NOMO-1 (cell line): ENCODE measurements at regions not wholly inside any gene's neighbourhood (a gene's known extent, or its start where the extent isn't known, plus 50 kb on each side); places are given as distances from the start of the nearest gene placed in this dataset.

Experiments used
- DNase-seq, 2 experiments: peaks; one replicate each; lab custom pipeline; 2025; ENCODE audit not compliant: unreplicated experiment in 2 of 2; lab: John Stamatoyannopoulos, UW

GRCh38 chr4:138535316-138535715, 293.2 kb upstream of the SLC7A11 start:
- no peak for DNase-seq

DNA sequence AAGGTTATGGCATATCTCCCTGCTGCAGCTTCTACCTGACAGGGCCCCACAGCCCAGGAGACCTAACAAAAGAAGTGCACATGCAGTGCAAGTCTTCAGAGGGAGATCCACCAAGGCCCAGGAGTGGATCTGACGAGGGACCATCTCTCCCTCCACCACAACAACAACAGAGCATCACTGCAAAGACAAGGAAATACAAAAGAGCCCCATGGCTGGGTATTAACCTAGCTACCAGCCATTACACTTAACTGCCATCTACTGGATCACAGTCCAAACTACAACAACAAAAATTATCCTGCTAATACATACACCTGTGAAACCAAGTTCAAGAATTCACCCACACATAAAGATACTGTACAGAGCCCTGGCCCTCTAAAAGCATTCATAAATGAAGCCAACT, 280.2 kb upstream of the SLC7A11 start:
- DNase-seq, result peak in 1 of 2 experiments; percentile 7

- no peak for DNase-seq
Measured at GRCh38 chr4:138521809-138522208, 279.7 kb upstream of the SLC7A11 start.

- DNase-seq, result no peak
Measured at GRCh38 chr4:138519436-138519835, 277.3 kb upstream of the SLC7A11 start.

DNA sequence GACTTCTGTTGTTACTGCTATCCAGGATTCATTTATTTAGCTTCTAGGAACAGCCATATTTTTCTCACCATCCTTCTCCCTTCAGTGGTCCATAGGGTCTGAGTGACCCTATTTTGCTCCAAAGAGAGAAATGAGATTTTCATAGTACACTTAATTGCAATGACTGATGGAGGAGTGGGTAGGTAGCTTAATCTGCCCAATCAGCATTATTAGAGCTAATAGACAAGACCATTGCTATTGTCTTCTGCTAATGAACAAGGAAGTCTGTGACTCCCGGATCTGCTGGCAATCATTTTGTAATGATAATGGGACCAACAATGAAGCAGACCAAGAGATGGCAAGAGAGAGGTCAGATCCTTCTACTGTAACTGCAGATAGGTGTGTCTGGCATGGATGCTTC, 271.4 kb upstream of the SLC7A11 start:
- DNase-seq, result no peak

DNA sequence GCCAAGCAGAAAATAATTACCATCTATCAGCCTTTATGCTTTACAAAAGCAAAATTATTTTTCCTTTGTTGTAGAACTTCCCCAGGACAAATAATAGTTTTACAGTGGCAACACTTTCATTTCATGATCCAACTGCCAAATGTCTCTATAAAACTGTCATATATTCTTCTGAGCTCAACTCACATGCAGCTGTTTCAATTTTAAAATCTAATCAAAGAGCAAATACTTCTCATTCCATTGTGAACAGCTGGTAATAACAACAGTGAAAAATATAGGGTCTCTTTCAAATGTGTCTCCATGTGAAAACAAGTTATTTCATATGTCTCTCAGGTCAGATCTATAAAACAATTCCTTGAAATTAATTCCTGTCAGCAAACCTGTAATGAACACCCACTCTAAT, 270.6 kb upstream of the SLC7A11 start:
- DNase-seq, result no peak

GRCh38 chr4:138510053-138510452, 267.9 kb upstream of the SLC7A11 start:
- no peak for DNase-seq

- DNase-seq, result no peak
Measured at GRCh38 chr4:138509346-138509745, 267.2 kb upstream of the SLC7A11 start.

DNA sequence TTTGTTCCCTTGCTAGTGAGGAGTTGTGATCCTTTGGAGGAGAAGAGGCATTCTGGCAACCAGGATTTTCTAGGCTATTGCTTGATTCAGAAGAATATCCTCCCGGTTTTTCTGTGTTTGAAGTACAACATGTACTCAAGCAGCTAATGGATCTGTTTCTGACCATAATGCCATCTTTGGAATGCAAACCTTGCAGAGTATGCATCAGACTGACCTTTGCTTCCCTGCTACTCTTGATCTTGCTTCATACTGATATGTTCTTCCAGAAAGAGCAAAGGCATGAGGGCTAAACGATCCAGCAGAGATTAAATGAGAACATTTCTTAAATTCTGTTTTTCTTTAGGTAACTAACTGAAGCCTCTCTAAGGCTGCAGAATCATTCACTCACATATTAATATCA, 265.4 kb upstream of the SLC7A11 start:
- no peak for DNase-seq

GRCh38 chr4:138501614-138502013, 259.5 kb upstream of the SLC7A11 start:
- DNase-seq, result no peak

GRCh38 chr4:138500869-138501268, 258.7 kb upstream of the SLC7A11 start:
- DNase-seq, result no peak

DNA sequence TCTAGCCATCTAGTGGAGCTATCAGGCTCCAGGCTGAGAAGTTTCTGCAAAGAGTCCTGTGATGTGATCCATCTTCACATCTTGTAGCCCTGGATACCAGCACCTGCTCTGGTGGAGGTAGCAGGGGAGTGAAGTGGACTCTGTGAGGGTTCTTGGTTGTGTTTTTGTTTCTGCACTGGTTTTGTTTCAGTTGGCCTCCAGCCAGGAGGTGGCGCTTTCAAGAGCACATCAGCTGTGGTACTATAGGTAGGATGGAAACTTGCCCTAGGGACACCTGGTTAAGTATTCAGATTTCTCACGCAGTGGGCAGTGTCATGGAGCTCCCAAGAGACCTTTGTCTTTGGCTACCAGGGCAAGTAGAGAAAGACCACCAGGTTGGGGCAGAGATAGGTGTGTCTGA, 257.5 kb upstream of the SLC7A11 start:
- DNase-seq, result no peak

DNA sequence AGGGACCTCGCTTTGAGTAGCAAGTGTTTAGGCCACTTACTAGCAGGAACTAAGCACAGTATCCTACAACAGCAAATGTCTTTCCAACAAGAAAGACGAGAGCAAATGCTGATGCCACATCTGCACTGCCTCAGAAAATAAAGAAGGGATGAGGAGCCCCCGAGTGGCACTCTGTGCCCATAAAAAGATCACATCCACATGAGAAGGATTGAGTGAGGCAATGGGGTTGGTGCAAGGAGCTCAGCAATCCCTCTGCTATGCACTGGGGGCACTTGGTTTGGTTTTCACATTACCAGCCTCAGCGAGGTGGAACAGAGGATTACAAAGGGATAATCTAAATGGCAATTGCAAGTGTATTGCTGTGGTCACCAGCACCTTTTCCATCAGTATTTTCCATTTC, 252.8 kb upstream of the SLC7A11 start:
- DNase-seq, result peak; percentile 86 to 92

GRCh38 chr4:138494116-138494515, 252.0 kb upstream of the SLC7A11 start:
- no peak for DNase-seq

- no peak for DNase-seq
Measured at GRCh38 chr4:138492176-138492575, 250.0 kb upstream of the SLC7A11 start.

DNA sequence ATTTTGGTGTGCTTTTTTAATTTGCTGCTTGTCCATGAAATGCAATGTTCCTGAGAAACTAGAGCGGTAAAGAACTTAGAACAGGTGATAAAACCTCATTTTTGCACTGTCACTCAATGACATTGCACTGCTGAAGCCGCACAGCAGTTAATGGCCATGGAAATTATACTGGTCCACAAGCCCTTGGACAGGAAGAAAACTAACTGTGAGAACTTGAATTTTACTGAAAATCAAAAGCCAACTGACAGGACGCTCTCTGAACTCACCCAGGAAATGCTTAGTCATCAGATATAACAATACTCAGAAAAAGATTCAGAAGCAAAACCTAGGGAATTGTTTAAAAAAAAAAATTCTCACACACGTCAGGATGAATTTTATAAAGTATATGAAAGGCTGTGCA, 246.4 kb upstream of the SLC7A11 start:
- DNase-seq, result no peak

GRCh38 chr4:138487670-138488069, 245.5 kb upstream of the SLC7A11 start:
- no peak for DNase-seq

GRCh38 chr4:138487230-138487629, 245.1 kb upstream of the SLC7A11 start:
- no peak for DNase-seq

DNA sequence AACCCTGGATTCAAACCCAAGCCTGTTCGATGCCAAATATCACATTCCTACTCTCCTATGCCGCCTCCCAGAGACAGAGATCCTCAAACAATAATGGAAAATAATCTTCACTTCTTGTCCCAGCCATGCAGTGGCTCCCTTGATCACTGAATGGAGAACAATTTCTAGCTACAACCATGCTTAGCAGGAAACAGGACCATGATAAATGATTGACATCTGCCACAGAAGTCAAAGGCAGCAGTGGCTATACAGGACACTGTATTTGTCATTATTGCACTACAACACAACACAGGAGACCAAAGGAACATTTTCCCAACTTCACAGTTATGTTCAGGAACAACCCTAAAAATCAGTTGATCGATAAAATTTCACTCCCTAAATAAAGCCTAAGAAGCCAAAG, 243.3 kb upstream of the SLC7A11 start:
- DNase-seq, result no peak

DNA sequence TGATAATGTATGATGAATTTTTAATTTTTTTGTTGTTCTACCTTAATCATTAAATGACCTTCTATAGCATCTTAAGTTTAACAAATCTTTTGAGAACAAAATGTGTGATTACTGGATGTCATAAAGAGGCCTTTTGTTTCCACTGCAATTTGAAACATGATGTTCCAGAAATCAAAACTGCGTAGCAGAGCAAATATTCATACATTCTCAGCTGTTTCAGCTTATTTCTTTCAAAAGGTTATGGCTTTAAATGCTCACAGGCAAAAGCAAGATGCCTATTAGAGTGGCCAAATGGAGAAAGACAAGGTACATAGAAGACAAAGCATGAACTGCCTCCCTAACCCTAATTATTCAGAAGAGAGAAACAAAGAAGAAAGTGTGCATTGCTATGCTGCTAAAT, 233.0 kb upstream of the SLC7A11 start:
- no peak for DNase-seq

DNA sequence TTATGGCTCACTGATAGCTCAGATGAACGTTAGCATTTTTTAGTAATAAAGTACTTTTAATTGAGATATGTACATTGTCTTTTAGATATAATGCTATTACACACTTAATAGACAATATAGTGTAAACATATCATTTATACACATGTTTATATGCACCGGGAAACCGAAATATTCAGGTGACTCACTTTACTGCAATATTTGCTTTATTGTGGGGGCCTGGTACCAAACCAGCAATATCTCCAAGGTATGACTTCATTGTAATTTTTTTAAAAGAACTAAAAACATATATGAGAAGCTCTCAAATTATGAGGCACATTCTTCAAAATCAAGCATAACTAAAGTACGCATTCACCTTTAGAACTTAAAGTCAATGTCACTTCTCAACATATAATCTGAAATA, 231.2 kb upstream of the SLC7A11 start:
- no peak for DNase-seq

DNA sequence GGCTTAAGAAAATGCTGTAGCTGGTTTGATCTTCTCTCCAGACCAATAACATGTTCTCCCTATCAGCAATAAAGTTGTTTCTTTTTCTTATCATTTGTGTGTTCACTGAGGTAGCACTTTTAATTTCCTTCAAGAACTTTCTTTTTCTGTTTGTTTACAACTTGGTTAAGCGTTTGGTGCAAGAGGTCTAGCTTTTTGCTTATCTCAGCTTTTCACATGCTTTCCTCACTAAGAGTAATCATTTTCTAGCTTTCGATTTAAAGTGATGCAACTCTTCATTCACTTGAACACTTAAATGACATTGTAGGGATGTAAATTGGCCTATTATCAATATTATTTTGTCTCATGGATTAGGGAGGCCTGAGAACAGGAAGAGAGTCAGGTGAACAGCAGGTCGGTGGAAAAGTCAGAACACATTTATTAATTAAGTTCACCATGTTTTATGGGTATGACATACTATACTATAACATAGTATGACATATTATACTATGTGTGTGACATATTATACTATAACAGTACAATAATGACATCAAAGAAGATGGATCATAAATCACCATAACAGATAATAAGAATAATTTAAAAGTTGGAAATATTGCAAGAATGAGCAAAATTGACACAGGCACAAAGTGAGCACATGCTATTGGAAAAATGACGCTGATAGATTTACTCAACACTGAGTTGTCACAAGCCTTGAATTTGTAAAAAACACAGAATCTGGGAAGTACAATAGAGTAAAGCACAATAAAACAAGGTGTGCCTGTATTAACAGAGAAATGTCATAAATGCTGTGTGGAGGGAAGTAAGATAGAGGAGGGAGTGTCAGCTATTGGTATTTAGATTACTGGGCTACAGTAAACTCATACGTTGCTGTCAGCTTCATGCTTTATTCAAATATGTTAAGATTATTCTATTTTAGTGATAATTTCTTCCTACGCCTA, 218.6 kb upstream of the SLC7A11 start:
- DNase-seq, result no peak

- peak; percentile 52 to 79 for DNase-seq
Measured at GRCh38 chr4:138458751-138459150, 216.6 kb upstream of the SLC7A11 start.
